ENCODE measurements at regions not wholly inside any gene's neighbourhood (a gene's known extent, or its start where the extent isn't known, plus 50 kb on each side); places are given as distances from the start of the nearest gene placed in this dataset.

DNA sequence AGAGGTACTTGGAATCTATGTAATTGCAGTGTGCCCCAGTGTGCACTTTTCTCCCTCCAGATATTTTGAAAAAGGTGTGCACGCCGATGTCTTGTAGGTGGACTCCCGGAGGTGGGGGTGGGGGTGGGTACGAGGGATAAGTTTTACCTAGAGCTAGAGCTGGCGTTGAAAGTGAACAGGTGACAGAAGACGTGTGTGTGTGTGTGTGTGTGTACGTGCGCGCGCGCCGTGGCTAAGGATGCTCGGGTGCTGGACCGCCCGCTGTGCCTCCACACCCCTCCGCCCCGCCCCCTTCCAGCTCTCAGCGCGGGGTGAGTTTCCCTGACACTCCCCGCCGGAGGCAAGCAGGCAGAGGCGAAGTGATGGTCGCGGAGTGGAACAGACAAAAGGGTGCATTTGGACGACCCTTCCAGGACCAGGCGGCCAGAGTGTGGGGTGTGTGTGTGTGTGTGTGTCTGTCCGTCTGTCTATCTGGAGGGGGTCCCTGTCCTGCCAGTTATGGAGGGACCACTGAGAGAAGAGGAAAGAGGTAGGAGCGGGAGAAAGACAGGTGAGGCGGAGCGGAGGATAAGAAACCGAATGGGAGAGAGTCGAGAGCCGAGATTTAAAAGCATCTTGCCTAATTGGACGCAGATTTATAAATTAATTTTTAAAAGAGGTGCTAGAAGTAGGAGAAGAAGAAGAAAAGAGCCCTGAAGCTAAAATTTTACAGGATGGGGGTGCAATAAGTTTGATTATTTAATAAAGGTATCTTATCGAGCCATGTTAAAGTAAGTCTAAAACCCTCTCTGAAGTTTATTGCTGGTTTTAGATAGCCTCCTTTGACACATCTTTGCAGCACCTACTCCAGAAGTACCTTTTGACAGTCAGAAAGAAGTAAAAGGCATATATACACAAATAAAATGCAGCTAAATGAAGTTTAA, 335.8 kb upstream of the THRB start:
- DNase-seq (ENCODE audit: extremely low read depth, low read depth): no peak

DNA sequence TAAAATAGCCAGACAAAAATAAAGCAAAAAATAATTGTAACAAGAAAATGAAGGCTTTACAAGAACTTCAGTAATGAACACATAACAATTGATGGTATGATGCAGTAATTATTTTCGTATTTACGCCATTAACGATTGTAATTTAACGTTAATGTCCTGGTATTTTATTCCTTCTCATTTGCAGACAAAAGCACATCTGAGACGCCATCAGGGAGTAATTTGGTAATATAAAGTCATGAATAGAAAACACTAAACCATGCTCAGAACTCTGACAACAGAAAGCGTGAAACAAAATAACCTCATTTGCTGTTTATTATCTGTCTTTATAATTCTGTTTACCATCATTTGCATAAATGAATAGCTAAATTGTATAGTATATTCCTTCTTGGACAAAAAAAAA, 336.6 kb upstream of the THRB start:
- no peak for DNase-seq (ENCODE audit: extremely low read depth, low read depth)

DNA sequence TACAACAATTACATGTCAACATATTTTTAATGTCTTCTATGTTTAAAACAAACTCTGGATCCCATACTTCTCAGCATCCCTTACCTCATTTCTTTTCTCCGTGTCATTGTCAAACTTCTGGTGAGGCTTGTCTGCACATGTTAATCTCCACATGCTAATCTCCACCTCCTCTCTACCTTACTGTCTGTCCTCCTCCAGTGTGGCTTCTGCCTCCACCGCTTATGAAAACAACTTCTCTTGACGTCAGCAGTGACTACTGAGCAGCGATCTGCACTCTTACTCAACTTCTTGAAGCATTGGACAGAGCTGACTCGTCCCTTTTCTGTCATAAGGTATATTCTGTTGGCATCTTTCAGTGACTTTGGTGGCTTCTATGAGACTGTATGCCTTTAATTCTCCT, 338.2 kb upstream of the THRB start:
- DNase-seq (ENCODE audit: extremely low read depth, low read depth): peak; percentile 59

GRCh38 chr3:24834442-24834841, 339.8 kb upstream of the THRB start:
- no peak for DNase-seq (ENCODE audit: extremely low read depth, low read depth)

GRCh38 chr3:24835510-24835909, 340.9 kb upstream of the THRB start:
- DNase-seq (ENCODE audit: extremely low read depth, low read depth): no peak

GRCh38 chr3:24837601-24838000, 343.0 kb upstream of the THRB start:
- DNase-seq (ENCODE audit: extremely low read depth, low read depth): no peak

DNA sequence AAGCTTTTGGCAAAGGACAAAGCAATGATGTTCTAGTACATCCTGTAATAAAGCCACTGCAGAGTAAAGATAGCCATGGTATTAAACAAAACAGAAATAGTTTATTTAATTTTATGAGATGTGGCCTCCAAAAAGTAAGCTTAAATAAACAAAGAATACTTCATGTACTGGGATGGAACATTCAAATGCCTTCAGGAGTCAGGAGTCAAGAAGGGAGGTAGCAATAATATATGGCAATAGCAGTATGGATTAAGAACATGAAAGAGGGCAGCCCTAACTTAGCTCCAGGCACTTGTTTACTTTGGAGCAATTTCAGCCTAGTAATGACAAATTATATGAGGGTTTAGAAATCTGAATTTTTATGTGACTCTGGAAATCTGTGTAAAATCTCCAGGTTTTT, 343.9 kb upstream of the THRB start:
- no peak for DNase-seq (ENCODE audit: extremely low read depth, low read depth)

DNA sequence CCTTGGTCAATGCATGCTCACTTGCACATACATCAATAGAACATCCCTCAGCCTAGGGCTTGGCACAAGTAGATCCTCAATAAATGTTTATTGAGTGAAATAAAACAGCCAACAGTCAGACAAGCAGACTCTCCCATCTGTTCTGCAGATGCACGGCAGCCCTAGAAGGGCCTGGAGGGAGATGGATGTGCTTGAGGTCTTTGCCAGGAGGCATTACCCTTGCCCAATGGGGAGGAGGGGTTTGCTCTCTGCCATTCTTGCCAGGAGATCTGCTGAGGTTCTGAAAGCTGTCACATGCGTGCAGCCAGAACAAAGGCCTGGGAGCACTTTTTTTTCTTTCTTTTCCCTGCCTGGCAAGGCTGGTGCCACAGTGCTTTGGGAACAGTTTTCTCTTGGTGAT, 349.3 kb upstream of the THRB start:
- DNase-seq (ENCODE audit: extremely low read depth, low read depth): no peak

GRCh38 chr3:24845524-24846155, 351.0 kb upstream of the THRB start:
- no peak for DNase-seq (ENCODE audit: extremely low read depth, low read depth)

- DNase-seq (ENCODE audit: extremely low read depth, low read depth): no peak
Measured at GRCh38 chr3:24846286-24846860, 351.7 kb upstream of the THRB start.

GRCh38 chr3:24850245-24850644, 355.6 kb upstream of the THRB start:
- DNase-seq (ENCODE audit: extremely low read depth, low read depth): no peak

GRCh38 chr3:24853685-24854490, 359.2 kb upstream of the THRB start:
- no peak for DNase-seq (ENCODE audit: extremely low read depth, low read depth)

GRCh38 chr3:24854748-24855147, 360.1 kb upstream of the THRB start:
- DNase-seq (ENCODE audit: extremely low read depth, low read depth): no peak

DNA sequence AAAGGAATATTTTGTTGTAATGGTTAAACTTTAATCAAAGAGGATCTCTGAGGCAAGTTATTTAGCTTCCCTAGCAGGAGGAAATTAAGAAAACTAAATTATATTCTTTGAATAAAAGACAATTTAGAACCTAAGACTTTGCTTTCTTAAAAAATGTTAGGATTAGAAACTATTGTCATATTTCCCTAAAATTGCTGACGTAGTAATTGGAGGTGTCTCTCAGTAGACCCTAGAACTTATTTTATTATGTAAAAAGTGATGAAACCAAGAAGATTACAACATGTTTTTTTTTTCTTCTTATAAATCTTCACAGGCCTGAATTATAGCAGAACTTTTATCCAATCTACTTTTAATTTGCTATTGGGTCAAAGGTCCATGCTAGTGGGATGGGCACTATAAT, 363.3 kb upstream of the THRB start:
- no peak for DNase-seq (ENCODE audit: extremely low read depth, low read depth)

GRCh38 chr3:24863215-24863614, 368.6 kb upstream of the THRB start:
- DNase-seq (ENCODE audit: extremely low read depth, low read depth): no peak

GRCh38 chr3:24867783-24868182, 373.1 kb upstream of the THRB start:
- no peak for DNase-seq (ENCODE audit: extremely low read depth, low read depth)

- DNase-seq (ENCODE audit: extremely low read depth, low read depth): no peak
Measured at GRCh38 chr3:24881239-24881638, 386.6 kb upstream of the THRB start.

- DNase-seq (ENCODE audit: extremely low read depth, low read depth): no peak
Measured at GRCh38 chr3:24886501-24886900, 391.9 kb upstream of the THRB start.

DNA sequence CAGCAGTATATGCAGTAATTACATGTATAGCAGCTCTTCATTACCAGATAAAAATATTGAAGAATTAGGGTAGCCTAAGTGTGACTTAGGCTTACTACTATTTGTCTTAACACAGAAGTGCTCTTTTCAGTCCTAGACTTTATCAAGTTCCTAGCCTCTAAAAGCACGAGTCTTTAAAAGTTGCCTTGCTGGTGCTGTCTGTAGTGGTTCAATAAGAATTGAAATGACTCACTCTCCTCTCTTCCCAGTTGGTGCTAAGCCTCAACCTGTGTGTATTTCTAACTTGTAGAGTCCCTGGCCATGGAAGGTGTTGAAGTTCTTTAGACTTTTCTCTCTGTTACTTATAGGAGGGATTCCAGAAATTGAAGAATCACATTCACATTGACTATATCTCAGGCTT, 395.4 kb upstream of the THRB start:
- DNase-seq (ENCODE audit: extremely low read depth, low read depth): no peak

DNA sequence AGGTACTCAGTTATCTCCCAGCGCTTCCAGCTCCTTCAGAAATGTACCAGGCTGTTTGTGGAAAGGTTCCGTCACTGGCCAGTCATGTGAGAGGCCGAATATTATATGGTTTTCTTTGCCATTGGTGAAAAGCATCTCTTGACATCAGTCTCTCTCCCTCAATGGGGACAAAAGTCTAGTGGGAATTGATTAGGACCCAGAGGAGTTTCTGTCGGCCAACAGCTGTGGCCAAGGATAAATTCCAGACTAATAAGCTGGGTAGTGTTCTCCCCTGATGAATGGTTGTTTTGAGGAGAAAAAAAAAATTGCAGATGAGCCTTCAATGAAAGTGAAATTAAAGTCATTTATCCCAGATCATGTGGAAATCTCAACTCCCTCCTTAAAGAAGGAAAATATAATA, 404.7 kb upstream of the THRB start:
- DNase-seq (ENCODE audit: extremely low read depth, low read depth): no peak

Data from NCI-H460 (cell line).